ENCODE measurements at regions not wholly inside any gene's neighbourhood (a gene's known extent, or its start where the extent isn't known, plus 50 kb on each side); places are given as distances from the start of the nearest gene placed in this dataset.

- Mint-ChIP-seq H3K4me1 (ENCODE audit: low read depth) (no peaks in the 10 kb centered on the region), H3K4me3 (no peak overlapping the region), H3K36me3 (ENCODE audit: low read depth) (peaks cover 8% of the 10 kb centered on the region; the same call in 1 of the 2 replicates), H3K27ac (no peak overlapping the region), H3K9me3 (peaks cover 71% of the 10 kb centered on the region), H3K27me3 (ENCODE audit: insufficient read depth) (no peaks in the 10 kb centered on the region; the same call in 1 of the 2 replicates)
- no peak for DNase-seq
- TF ChIP-seq, protein P1, sequence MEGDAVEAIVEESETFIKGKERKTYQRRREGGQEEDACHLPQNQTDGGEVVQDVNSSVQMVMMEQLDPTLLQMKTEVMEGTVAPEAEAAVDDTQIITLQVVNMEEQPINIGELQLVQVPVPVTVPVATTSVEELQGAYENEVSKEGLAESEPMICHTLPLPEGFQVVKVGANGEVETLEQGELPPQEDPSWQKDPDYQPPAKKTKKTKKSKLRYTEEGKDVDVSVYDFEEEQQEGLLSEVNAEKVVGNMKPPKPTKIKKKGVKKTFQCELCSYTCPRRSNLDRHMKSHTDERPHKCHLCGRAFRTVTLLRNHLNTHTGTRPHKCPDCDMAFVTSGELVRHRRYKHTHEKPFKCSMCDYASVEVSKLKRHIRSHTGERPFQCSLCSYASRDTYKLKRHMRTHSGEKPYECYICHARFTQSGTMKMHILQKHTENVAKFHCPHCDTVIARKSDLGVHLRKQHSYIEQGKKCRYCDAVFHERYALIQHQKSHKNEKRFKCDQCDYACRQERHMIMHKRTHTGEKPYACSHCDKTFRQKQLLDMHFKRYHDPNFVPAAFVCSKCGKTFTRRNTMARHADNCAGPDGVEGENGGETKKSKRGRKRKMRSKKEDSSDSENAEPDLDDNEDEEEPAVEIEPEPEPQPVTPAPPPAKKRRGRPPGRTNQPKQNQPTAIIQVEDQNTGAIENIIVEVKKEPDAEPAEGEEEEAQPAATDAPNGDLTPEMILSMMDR (IDR thresholded peaks at IDR 0.05): no peak
Observed at GRCh38 chr10:128734161-128734560, 607.9 kb upstream of the MKI67 start.

- Mint-ChIP-seq H3K4me1 (ENCODE audit: low read depth) (no peaks in the 10 kb centered on the region), H3K9me3 (peaks cover 77% of the 10 kb centered on the region), H3K36me3 (ENCODE audit: low read depth) (peaks cover 8% of the 10 kb centered on the region; the same call in 1 of the 2 replicates), H3K4me3 (no peak overlapping the region), H3K27me3 (ENCODE audit: insufficient read depth) (no peaks in the 10 kb centered on the region; the same call in 1 of the 2 replicates), H3K27ac (no peak overlapping the region)
- TF ChIP-seq, protein P1 (IDR thresholded peaks at IDR 0.05): no peak
- no peak for DNase-seq
Observed at GRCh38 chr10:128734734-128735133, 608.5 kb upstream of the MKI67 start.

DNA sequence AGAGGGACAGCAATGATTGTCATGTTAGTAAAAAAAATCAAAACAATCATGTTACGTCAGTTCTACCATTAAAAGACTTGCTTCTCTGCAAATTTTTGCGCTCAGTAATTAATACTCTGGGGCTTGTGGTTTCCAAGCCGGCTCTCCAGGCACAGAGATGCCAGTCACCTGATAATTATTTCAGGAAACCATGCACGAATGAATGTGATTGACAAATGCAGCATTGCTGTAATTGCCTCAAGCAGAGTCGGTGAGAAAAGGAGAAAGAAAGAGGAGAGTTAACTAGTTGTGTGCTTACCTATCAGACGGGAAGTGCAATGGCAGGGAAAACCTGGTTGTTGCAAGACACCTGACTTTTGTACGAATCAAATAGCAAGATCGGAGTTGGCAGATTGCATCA is 609.8 kb upstream of the MKI67 start:
- Mint-ChIP-seq H3K27me3 (ENCODE audit: insufficient read depth) (no peaks in the 10 kb centered on the region; the same call in 1 of the 2 replicates), H3K4me3 (no peak overlapping the region), H3K36me3 (ENCODE audit: low read depth) (peaks cover 8% of the 10 kb centered on the region), H3K4me1 (ENCODE audit: low read depth) (no peaks in the 10 kb centered on the region), H3K27ac (no peak overlapping the region), H3K9me3 (peaks cover 78% of the 10 kb centered on the region)
- TF ChIP-seq, protein P1 (IDR thresholded peaks at IDR 0.05): no peak
- DNase-seq: no peak

GRCh38 chr10:128738386-128738915 is 612.2 kb upstream of the MKI67 start:
- no peaks in the 10 kb centered on the region for H3K4me1 Mint-ChIP-seq (ENCODE audit: low read depth)
- no peak overlapping the region for H3K4me3 Mint-ChIP-seq
- no peak for DNase-seq
- TF ChIP-seq, protein P1 (IDR thresholded peaks at IDR 0.05): no peak
- H3K36me3 Mint-ChIP-seq (ENCODE audit: low read depth): peaks cover 8% of the 10 kb centered on the region
- no peak overlapping the region for H3K27ac Mint-ChIP-seq
- H3K9me3 Mint-ChIP-seq: peaks cover 88% of the 10 kb centered on the region
- no peaks in the 10 kb centered on the region; the same call in 1 of the 2 replicates for H3K27me3 Mint-ChIP-seq (ENCODE audit: insufficient read depth)

GRCh38 chr10:128739930-128740329 is 613.7 kb upstream of the MKI67 start:
- Mint-ChIP-seq H3K9me3 (peaks cover 76% of the 10 kb centered on the region), H3K36me3 (ENCODE audit: low read depth) (peaks cover 3% of the 10 kb centered on the region), H3K27ac (no peak overlapping the region), H3K4me3 (no peak overlapping the region), H3K4me1 (ENCODE audit: low read depth) (no peaks in the 10 kb centered on the region), H3K27me3 (ENCODE audit: insufficient read depth) (no peaks in the 10 kb centered on the region)
- TF ChIP-seq, protein P1 (IDR thresholded peaks at IDR 0.05): no peak
- no peak for DNase-seq

Data from HFFc6 (cell line).